Glutamatergic neuron (in vitro differentiated cells): ENCODE measurements at regions not wholly inside any gene's neighbourhood (a gene's known extent, or its start where the extent isn't known, plus 50 kb on each side); places are given as distances from the start of the nearest gene placed in this dataset.

Experiments
- DNase-seq: peaks from one replicate; pipeline ENCODE4 v3.0.0; 2022
- H3K27ac Mint-ChIP-seq: one replicate; pipeline ENCODE4 v1.8.0; 2020; ENCODE audit warnings: mild to moderate bottlenecking, mixed read lengths, inconsistent platforms; ENCODE audit not compliant: unreplicated experiment
- H3K27me3 Mint-ChIP-seq: one replicate; pipeline ENCODE4 v1.8.0; 2020; ENCODE audit warnings: mild to moderate bottlenecking, moderate library complexity, mixed read lengths, inconsistent platforms; ENCODE audit not compliant: unreplicated experiment
- H3K36me3 Mint-ChIP-seq: one replicate; pipeline ENCODE4 v1.8.0; 2020; ENCODE audit warnings: mild to moderate bottlenecking, mixed read lengths, inconsistent platforms; ENCODE audit not compliant: unreplicated experiment
- H3K4me1 Mint-ChIP-seq: one replicate; pipeline ENCODE4 v1.8.0; 2020; ENCODE audit warnings: mild to moderate bottlenecking, low read depth, mixed read lengths, inconsistent platforms; ENCODE audit not compliant: unreplicated experiment
- H3K4me3 Mint-ChIP-seq: one replicate; pipeline ENCODE4 v1.8.0; 2020; ENCODE audit warnings: mild to moderate bottlenecking, mixed read lengths, inconsistent platforms; ENCODE audit not compliant: unreplicated experiment
- H3K9me3 Mint-ChIP-seq: one replicate; pipeline ENCODE4 v1.8.0; 2020; ENCODE audit warnings: mild to moderate bottlenecking, moderate library complexity, mixed read lengths, inconsistent platforms; ENCODE audit not compliant: unreplicated experiment
- CTCF ChIP-seq: fragments of 200-600 bp; sonication (generic); IDR thresholded peaks from one replicate; pipeline ENCODE4 v1.5.0; 2021; ENCODE audit not compliant: partially characterized antibody, unreplicated experiment

GRCh38 chr6:149223120-149223903 is 94.2 kb upstream of the TAB2 start:
- Mint-ChIP-seq H3K9me3 (no peaks in the 10 kb centered on the region), H3K4me1 (peaks cover 12% of the 10 kb centered on the region), H3K36me3 (no peaks in the 10 kb centered on the region), H3K4me3 (no peak overlapping the region), H3K27me3 (no peaks in the 10 kb centered on the region), H3K27ac (no peak overlapping the region)
- TF ChIP-seq CTCF, result no peak
- no peak for DNase-seq

- H3K36me3 Mint-ChIP-seq, result no peaks in the 10 kb centered on the region
- no peak overlapping the region for H3K4me3 Mint-ChIP-seq
- H3K27me3 Mint-ChIP-seq, result no peaks in the 10 kb centered on the region
- H3K27ac Mint-ChIP-seq, result no peak overlapping the region
- no peak for DNase-seq
- no peaks in the 10 kb centered on the region for H3K9me3 Mint-ChIP-seq
- H3K4me1 Mint-ChIP-seq, result peaks cover 18% of the 10 kb centered on the region
- TF ChIP-seq CTCF, result no peak
These were observed 93.6 kb upstream of the TAB2 start for GRCh38 chr6:149223904-149224351.

DNA sequence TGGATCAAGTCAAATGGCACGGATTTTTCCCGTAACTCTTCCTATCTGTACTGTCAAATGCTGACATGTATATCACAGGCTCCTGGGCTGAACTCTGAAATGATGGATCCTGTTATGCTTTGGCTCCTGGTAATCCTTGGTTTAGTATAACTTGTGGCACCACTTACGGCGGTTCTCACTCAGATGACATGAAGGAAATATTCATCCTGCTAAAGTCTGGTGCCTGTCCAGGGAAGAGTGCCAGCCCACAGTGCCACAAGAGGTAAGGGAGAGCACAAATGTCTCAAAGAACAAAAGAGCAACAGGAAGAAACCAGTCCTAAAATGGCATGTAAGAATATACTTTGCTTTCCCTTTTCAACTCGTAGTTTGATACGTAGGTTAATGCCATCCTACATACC is 93.1 kb upstream of the TAB2 start:
- TF ChIP-seq CTCF, result no peak
- no peak for DNase-seq
- Mint-ChIP-seq H3K4me3 (no peak overlapping the region), H3K9me3 (no peaks in the 10 kb centered on the region), H3K27ac (no peak overlapping the region), H3K4me1 (peaks cover 20% of the 10 kb centered on the region), H3K27me3 (no peaks in the 10 kb centered on the region), H3K36me3 (no peaks in the 10 kb centered on the region)

GRCh38 chr6:149225370-149225769 is 92.1 kb upstream of the TAB2 start:
- Mint-ChIP-seq H3K9me3 (no peaks in the 10 kb centered on the region), H3K27me3 (no peaks in the 10 kb centered on the region), H3K27ac (no peak overlapping the region), H3K36me3 (no peaks in the 10 kb centered on the region), H3K4me3 (no peak overlapping the region), H3K4me1 (peaks cover 20% of the 10 kb centered on the region)
- DNase-seq, result no peak
- no peak for TF ChIP-seq CTCF

- Mint-ChIP-seq H3K27ac (no peak overlapping the region), H3K4me3 (no peak overlapping the region), H3K27me3 (no peaks in the 10 kb centered on the region), H3K4me1 (peaks cover 20% of the 10 kb centered on the region), H3K9me3 (no peaks in the 10 kb centered on the region), H3K36me3 (no peaks in the 10 kb centered on the region)
- no peak for DNase-seq
- TF ChIP-seq CTCF, result no peak
These were observed 91.6 kb upstream of the TAB2 start for GRCh38 chr6:149225946-149226345.
